ENCODE measurements at regions not wholly inside any gene's neighbourhood (a gene's known extent, or its start where the extent isn't known, plus 50 kb on each side); places are given as distances from the start of the nearest gene placed in this dataset.
A peak's percentile ranks its signal among the peaks of the same experiment; 100 is the strongest.

GRCh38 chr11:116605543-116606459 is 167.0 kb downstream of the BUD13 start (continued):
- TF ChIP-seq MBNL3 (CRISPR knock-in tag; conservative IDR thresholded peaks at IDR 0.05) (no peak), ZNF709 (CRISPR knock-in tag; IDR thresholded peaks at IDR 0.05) (peak; percentile 67; the same call in 1 of the 2 replicates), ZNF460 (CRISPR knock-in tag; IDR thresholded peaks at IDR 0.05; ENCODE audit: borderline replicate concordance) (no peak)

- H3K79me2 ChIP-seq (ENCODE audit: insufficient read depth, low read length), result no peaks in the 10 kb centered on the region
- H3K27me3 ChIP-seq (ENCODE audit: control insufficient read depth in 1 of 2, insufficient read depth in 2 of 2, low read length in 2 of 2), result no peaks in the 10 kb centered on the region
- H2AFZ ChIP-seq (ENCODE audit: low read length), result no peak overlapping the region
- H4K20me1 ChIP-seq (ENCODE audit: insufficient read depth, low read length), result no peaks in the 10 kb centered on the region
- CTCF ChIA-PET (ENCODE audit: low intra/inter-chr PET ratio, low total read pairs), result no interaction called here
- in situ Hi-C loops (cut with HindIII; ENCODE audit: extremely low pct_ligation_motif_present, low pct_unique_long_range_greater_than_20kb), result no loop called here
- ATAC-seq (no peak), DNase-seq (ENCODE audit: low spot score) (no peak), FAIRE-seq (no peak)
- TF ChIP-seq PTBP1 (IDR thresholded peaks at IDR 0.05; ENCODE audit: low read depth, low read length, poor library complexity, severe bottlenecking) (no peak), ZC3H4 (CRISPR knock-in tag; IDR thresholded peaks at IDR 0.05; ENCODE audit: borderline replicate concordance) (no peak), CCAR2 (optimal IDR thresholded peaks at IDR 0.05; ENCODE audit: low read depth, low read length) (no peak), ZNF468 (CRISPR knock-in tag; IDR thresholded peaks at IDR 0.05) (no peak), TARDBP (CRISPR knock-in tag; IDR thresholded peaks at IDR 0.05) (no peak), GABPA (IDR thresholded peaks at IDR 0.05; ENCODE audit: low read depth, low read length) (no peak), GABPA (CRISPR knock-in tag; IDR thresholded peaks at IDR 0.05; ENCODE audit: low read depth) (no peak), CHD2 (IDR thresholded peaks at IDR 0.05; ENCODE audit: low read depth, low read length) (no peak), POGK (CRISPR knock-in tag; conservative IDR thresholded peaks at IDR 0.05) (no peak), IKZF1 (IDR thresholded peaks at IDR 0.05) (no peak)
- TF ChIP-seq, protein P1, sequence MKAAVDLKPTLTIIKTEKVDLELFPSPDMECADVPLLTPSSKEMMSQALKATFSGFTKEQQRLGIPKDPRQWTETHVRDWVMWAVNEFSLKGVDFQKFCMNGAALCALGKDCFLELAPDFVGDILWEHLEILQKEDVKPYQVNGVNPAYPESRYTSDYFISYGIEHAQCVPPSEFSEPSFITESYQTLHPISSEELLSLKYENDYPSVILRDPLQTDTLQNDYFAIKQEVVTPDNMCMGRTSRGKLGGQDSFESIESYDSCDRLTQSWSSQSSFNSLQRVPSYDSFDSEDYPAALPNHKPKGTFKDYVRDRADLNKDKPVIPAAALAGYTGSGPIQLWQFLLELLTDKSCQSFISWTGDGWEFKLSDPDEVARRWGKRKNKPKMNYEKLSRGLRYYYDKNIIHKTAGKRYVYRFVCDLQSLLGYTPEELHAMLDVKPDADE (CRISPR knock-in tag; IDR thresholded peaks at IDR 0.05), result no peak
- no peaks in the 10 kb centered on the region for H3K4me1 ChIP-seq (ENCODE audit: insufficient read depth, low read length)
- intact Hi-C loops (cut with micrococcal nuclease; ENCODE audit: unreplicated experiment), result no loop called here
- 56% methylated on average over 6 of the region's 15 CpGs for WGBS (ENCODE audit: low lambda C conversion rate)
- no peak overlapping the region for H3K4me2 ChIP-seq (ENCODE audit: low read depth, low read length)
- POLR2A ChIA-PET, result no interaction called here
- no TSS peak for BruUV-seq (replicated peaks)
- H3K27ac ChIP-seq (ENCODE audit: extremely low read length, insufficient read depth, low read length), result no peak overlapping the region
- H3K9ac ChIP-seq (ENCODE audit: insufficient read depth, low read depth, low read length), result no peak overlapping the region
- H3K9me3 ChIP-seq (ENCODE audit: low read length), result no peaks in the 10 kb centered on the region
- no peak overlapping the region for H3K4me3 ChIP-seq (replicated peaks in 1 of 3; ENCODE audit: insufficient read depth in 1 of 3, low read depth in 2 of 3, low read length in 3 of 3)
- no peaks in the 10 kb centered on the region for H3K36me3 ChIP-seq (replicated peaks in 1 of 2; ENCODE audit: control insufficient read depth in 1 of 2, insufficient read depth in 2 of 2, low read length in 2 of 2)
Measured at GRCh38 chr11:116603728-116604323, 169.0 kb downstream of the BUD13 start.

All from HepG2 (cell line).